GM23248 (cell line): ENCODE measurements at regions not wholly inside any gene's neighbourhood (a gene's known extent, or its start where the extent isn't known, plus 50 kb on each side); places are given as distances from the start of the nearest gene placed in this dataset.

Source experiments
- DNase-seq: peaks from one replicate; pipeline ENCODE4 v3.0.0-alpha.2; 2015
- H2AFZ ChIP-seq: fragments of 200-600 bp; sonication (generic); 2 replicates; pipeline ENCODE4 v1.6.1; 2016; ENCODE audit warnings: antibody characterized with exemption
- H3F3A ChIP-seq: fragments of 200-600 bp; sonication (generic); 2 replicates; pipeline ENCODE4 v1.6.1; 2016; ENCODE audit warnings: mild to moderate bottlenecking, antibody characterized with exemption, mixed run types; ENCODE audit not compliant: insufficient read depth
- H3K27ac ChIP-seq: fragments of 200-600 bp; sonication (generic); 2 replicates; pipeline ENCODE4 v1.5.1; 2016; ENCODE audit warnings: mild to moderate bottlenecking
- H3K27me3 ChIP-seq: fragments of 200-600 bp; sonication (generic); replicated peaks from 2 replicates; pipeline ENCODE4 v1.6.1; 2016; ENCODE audit warnings: mild to moderate bottlenecking; ENCODE audit not compliant: insufficient read depth
- H3K36me3 ChIP-seq: fragments of 200-600 bp; sonication (generic); 2 replicates; pipeline ENCODE4 v1.6.1; 2016; ENCODE audit warnings: low read depth, mild to moderate bottlenecking
- H3K4me1 ChIP-seq: fragments of 200-600 bp; sonication (generic); 2 replicates; pipeline ENCODE4 v1.6.1; 2016; ENCODE audit warnings: mild to moderate bottlenecking; ENCODE audit not compliant: insufficient read depth
- H3K4me2 ChIP-seq: fragments of 200-600 bp; sonication (generic); one replicate; pipeline ENCODE4 v1.6.1; 2016; ENCODE audit warnings: mild to moderate bottlenecking; ENCODE audit not compliant: unreplicated experiment
- H3K4me3 ChIP-seq: fragments of 200-600 bp; sonication (generic); 2 replicates; pipeline ENCODE4 v1.5.1; 2016; ENCODE audit warnings: mild to moderate bottlenecking
- H3K79me2 ChIP-seq: fragments of 200-600 bp; sonication (generic); 2 replicates; pipeline ENCODE4 v1.6.1; 2016; ENCODE audit warnings: mild to moderate bottlenecking; ENCODE audit not compliant: insufficient read depth
- H3K9ac ChIP-seq: fragments of 200-600 bp; sonication (generic); 2 replicates; pipeline ENCODE4 v1.6.1; 2016; ENCODE audit warnings: mild to moderate bottlenecking
- H3K9me2 ChIP-seq: fragments of 200-600 bp; sonication (generic); 2 replicates; pipeline ENCODE4 v1.6.1; 2016; ENCODE audit warnings: mixed run types, mild to moderate bottlenecking, moderate library complexity; ENCODE audit not compliant: insufficient read depth
- H3K9me3 ChIP-seq: fragments of 200-600 bp; sonication (generic); one replicate; pipeline ENCODE4 v1.6.1; 2017; ENCODE audit warnings: low read depth
- H4K20me1 ChIP-seq: fragments of 200-600 bp; sonication (generic); 2 replicates; pipeline ENCODE4 v1.6.0; 2016; ENCODE audit not compliant: insufficient read depth
- EZH2 ChIP-seq: fragments of 200-600 bp; sonication (generic); IDR thresholded peaks from 2 replicates; pipeline ENCODE4 v1.6.1; 2018; ENCODE audit warnings: antibody characterized with exemption, mild to moderate bottlenecking; ENCODE audit not compliant: insufficient read depth, poor library complexity, severe bottlenecking
- EZH2phosphoT487 ChIP-seq: fragments of 200-600 bp; sonication (generic); IDR thresholded peaks from 2 replicates; pipeline ENCODE4 v1.6.1; 2018; ENCODE audit warnings: antibody characterized with exemption, moderate library complexity, mild to moderate bottlenecking, low read depth; ENCODE audit not compliant: insufficient read depth
- WGBS, 2 experiments: methylation state at CpG; one replicate each; pipeline ENCODE4 v1.1.6; 2015 to 2017; ENCODE audit warnings: low lambda C conversion rate in 2 of 2, low coverage in 1 of 2; ENCODE audit errors: missing lambda C conversion rate in 2 of 2; 5-methylcytosine and 5-hydroxymethylcytosine counted together
- in situ Hi-C: fragments of 300-500 bp; cut with MboI; formaldehyde crosslinking; loops from 2 replicates; pipeline ENCODE4 v1.15.0; 2020

DNA sequence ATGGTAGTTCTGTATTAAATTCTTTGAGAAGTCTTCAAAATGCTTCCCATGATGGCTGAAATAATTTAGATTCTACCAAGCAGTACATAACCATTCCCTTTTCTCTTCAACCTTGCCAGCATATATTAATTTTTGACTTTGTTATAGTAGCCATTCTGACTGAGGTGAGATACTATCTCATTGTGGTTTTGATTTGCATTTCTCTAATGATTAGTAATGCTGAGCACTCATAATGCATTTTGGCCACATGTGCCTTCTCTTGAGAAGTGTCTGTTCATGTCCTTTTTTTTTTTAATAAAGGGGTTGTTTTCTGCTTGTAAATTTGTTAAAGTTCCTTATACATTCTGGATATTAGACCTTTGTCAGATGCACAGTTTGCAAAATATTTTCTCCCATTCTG lies 173.9 kb downstream of the CALCRL start:
- Histone ChIP-seq H3K4me1 (no peaks in the 10 kb centered on the region), H2AFZ (no peak overlapping the region), H3K36me3 (no peaks in the 10 kb centered on the region), H3K4me3 (no peak overlapping the region), H3K4me2 (no peak overlapping the region), H3K9me2 (no peaks in the 10 kb centered on the region), H3K9ac (no peak overlapping the region), H3K27ac (no peak overlapping the region), H3K9me3 (no peaks in the 10 kb centered on the region), H3K27me3 (no peaks in the 10 kb centered on the region), H3F3A (no peaks in the 10 kb centered on the region), H3K79me2 (no peaks in the 10 kb centered on the region), H4K20me1 (no peaks in the 10 kb centered on the region)
- in situ Hi-C loops, result no loop called here
- DNase-seq, result no peak
- TF ChIP-seq EZH2phosphoT487, result no peak
- TF ChIP-seq EZH2, result no peak

DNA sequence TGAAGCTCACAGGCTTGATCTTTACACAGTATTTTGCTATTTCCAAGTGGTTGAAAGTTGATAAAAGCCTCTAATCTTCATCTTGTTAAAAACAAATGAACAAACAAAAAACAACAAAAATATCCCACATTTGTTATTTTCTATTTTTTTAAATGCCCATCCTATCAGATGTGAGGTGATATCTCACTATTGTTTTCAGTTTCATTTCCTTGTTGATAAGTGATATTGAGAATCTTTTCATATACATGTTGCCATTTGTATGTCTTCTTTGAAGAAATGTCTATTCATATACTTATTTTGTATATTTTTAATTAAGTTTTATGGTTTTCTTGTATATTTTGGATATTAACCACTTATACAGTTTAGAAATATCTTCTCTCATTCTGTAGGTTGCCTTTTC lies 175.8 kb downstream of the CALCRL start:
- no peaks in the 10 kb centered on the region for H3K9me3 ChIP-seq
- no peaks in the 10 kb centered on the region for H3K4me1 ChIP-seq
- no peaks in the 10 kb centered on the region for H3K27me3 ChIP-seq
- TF ChIP-seq EZH2phosphoT487 (no peak), EZH2 (no peak)
- no peaks in the 10 kb centered on the region for H3K79me2 ChIP-seq
- DNase-seq, result no peak
- H3F3A ChIP-seq, result no peaks in the 10 kb centered on the region
- no peak overlapping the region for H3K27ac ChIP-seq
- H3K4me2 ChIP-seq, result no peak overlapping the region
- in situ Hi-C loops, result no loop called here
- no peak overlapping the region for H3K4me3 ChIP-seq
- no peak overlapping the region for H2AFZ ChIP-seq
- no peaks in the 10 kb centered on the region for H3K9me2 ChIP-seq
- H3K36me3 ChIP-seq, result no peaks in the 10 kb centered on the region
- no peaks in the 10 kb centered on the region for H4K20me1 ChIP-seq
- H3K9ac ChIP-seq, result no peak overlapping the region

DNA sequence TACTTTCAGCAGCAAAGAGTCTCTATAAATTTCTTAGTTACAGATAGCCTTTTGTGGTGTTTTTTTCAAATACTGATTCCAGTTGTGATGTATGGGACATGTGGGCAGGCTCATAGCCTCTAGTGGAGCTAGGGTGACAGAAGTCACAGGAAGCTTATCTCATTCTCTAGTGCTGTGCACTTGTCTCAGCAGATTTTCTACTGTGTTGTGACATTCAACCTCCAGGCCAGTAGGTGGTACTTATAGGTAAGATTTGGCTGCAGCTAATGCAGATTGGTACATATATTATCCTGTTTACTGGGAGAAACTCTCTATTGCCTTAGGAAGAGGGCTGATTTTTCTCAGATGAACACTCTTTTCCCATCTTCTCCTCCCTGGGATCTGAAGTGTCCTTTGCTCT lies 176.2 kb downstream of the CALCRL start:
- H3K27ac ChIP-seq, result no peak overlapping the region
- no peaks in the 10 kb centered on the region for H3K4me1 ChIP-seq
- DNase-seq, result no peak
- H3K4me3 ChIP-seq, result no peak overlapping the region
- H3K36me3 ChIP-seq, result no peaks in the 10 kb centered on the region
- TF ChIP-seq EZH2 (no peak), EZH2phosphoT487 (no peak)
- no peak overlapping the region for H2AFZ ChIP-seq
- no peaks in the 10 kb centered on the region for H4K20me1 ChIP-seq
- in situ Hi-C loops, result no loop called here
- H3K79me2 ChIP-seq, result no peaks in the 10 kb centered on the region
- no peaks in the 10 kb centered on the region for H3K9me3 ChIP-seq
- H3K9me2 ChIP-seq, result no peaks in the 10 kb centered on the region
- no peaks in the 10 kb centered on the region for H3K27me3 ChIP-seq
- H3K9ac ChIP-seq, result no peak overlapping the region
- no peak overlapping the region for H3K4me2 ChIP-seq
- H3F3A ChIP-seq, result no peaks in the 10 kb centered on the region

DNA sequence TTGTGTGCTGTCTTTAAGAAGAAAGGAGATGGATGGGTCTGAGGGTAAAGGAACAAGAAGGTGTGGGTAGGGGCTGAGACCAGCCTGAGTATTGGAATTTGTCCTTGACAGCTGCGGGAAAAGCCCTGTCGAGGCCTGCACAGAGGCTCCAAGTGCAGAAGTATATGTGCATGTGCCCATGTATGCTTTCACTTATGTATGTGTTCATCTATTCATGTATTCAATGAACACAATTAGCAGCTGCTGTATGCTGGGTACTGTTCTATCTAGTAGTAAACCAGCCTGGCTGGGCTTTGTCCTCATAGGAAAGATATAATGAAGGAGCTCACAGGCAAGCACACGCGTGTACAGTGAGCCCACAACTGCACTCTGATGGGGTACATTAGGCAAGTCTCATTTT lies 181.4 kb downstream of the CALCRL start:
- Histone ChIP-seq H4K20me1 (no peaks in the 10 kb centered on the region), H3K79me2 (no peaks in the 10 kb centered on the region), H3K36me3 (no peaks in the 10 kb centered on the region), H3F3A (no peaks in the 10 kb centered on the region), H3K4me3 (no peak overlapping the region), H3K27me3 (no peaks in the 10 kb centered on the region), H3K9ac (no peak overlapping the region), H3K4me2 (no peak overlapping the region), H2AFZ (no peak overlapping the region), H3K9me2 (no peaks in the 10 kb centered on the region), H3K4me1 (no peaks in the 10 kb centered on the region), H3K27ac (no peak overlapping the region), H3K9me3 (no peaks in the 10 kb centered on the region)
- TF ChIP-seq EZH2phosphoT487 (no peak), EZH2 (no peak)
- DNase-seq, result no peak
- 62 to 67% methylated on average over 4 of the region's 4 CpGs for WGBS, 2 experiments
- in situ Hi-C loops, result no loop called here

DNA sequence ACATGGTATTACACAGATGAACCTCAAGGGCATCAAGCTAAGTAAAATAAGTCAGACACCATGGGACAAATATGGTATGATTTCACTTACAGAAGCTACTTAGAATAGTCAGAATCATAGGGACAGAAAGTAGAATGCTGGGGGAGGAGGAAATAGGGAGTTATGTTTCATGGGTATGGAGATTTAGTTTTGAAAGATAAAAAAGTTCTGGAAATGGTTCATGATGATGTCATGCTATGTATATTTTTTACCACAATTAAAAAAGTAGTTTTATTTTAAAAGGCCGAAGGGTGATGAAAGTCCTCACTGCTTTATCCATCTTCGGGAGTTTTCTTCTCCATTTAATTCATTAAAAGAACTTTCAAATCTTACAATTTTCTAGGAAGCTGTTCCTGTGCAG lies 181.9 kb downstream of the CALCRL start:
- H3K4me1 ChIP-seq, result no peaks in the 10 kb centered on the region
- H3K36me3 ChIP-seq, result no peaks in the 10 kb centered on the region
- no peak overlapping the region for H3K4me2 ChIP-seq
- 92 to 97% methylated on average over 2 of the region's 2 CpGs for WGBS, 2 experiments
- no peak overlapping the region for H3K4me3 ChIP-seq
- H4K20me1 ChIP-seq, result no peaks in the 10 kb centered on the region
- TF ChIP-seq EZH2phosphoT487 (no peak), EZH2 (no peak)
- no peaks in the 10 kb centered on the region for H3F3A ChIP-seq
- DNase-seq, result no peak
- H3K79me2 ChIP-seq, result no peaks in the 10 kb centered on the region
- H2AFZ ChIP-seq, result no peak overlapping the region
- H3K9me2 ChIP-seq, result no peaks in the 10 kb centered on the region
- no peak overlapping the region for H3K27ac ChIP-seq
- H3K27me3 ChIP-seq, result no peaks in the 10 kb centered on the region
- no peak overlapping the region for H3K9ac ChIP-seq
- H3K9me3 ChIP-seq, result no peaks in the 10 kb centered on the region
- in situ Hi-C loops, result no loop called here
